ENCODE measurements at regions not wholly inside any gene's neighbourhood (a gene's known extent, or its start where the extent isn't known, plus 50 kb on each side); places are given as distances from the start of the nearest gene placed in this dataset.
"Not testable (repeated sequence)": the region's sequence is repeated elsewhere in the genome, so short reads cannot be mapped to it uniquely, and the experiment has no call there.

DNA sequence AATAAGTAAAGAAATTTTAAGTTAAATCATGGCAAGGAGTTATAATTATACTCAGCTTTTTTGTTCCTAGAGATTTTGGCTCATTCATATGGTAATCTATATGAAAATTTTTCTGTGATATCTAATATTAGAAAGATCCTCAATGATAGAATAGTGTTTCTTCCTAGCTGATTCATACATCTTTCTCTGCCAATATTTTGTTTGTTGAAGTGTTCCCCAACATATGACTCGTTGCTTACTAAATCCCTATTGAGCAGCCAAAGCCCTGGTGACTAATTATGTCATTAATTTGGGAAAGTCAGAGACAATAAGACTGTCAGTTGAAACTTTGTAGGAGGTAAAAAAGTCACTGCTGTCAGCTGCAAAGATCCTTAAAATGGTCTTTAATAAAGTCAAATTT lies 1348.5 kb upstream of the CDH18 start:
- DNase-seq; H3K4me3 ChIP-seq; H3K79me2 ChIP-seq (ENCODE audit: insufficient read depth); H3K27me3 ChIP-seq (replicated peaks; ENCODE audit: insufficient read depth); H3F3A ChIP-seq (ENCODE audit: insufficient read depth); H3K9me3 ChIP-seq (ENCODE audit: low read depth); H3K4me1 ChIP-seq (ENCODE audit: insufficient read depth); in situ Hi-C loops (cut with MboI); H3K27ac ChIP-seq; H3K9ac ChIP-seq; H3K36me3 ChIP-seq (ENCODE audit: low read depth); H2AFZ ChIP-seq; H3K9me2 ChIP-seq (ENCODE audit: insufficient read depth); H4K20me1 ChIP-seq (ENCODE audit: insufficient read depth); H3K4me2 ChIP-seq (ENCODE audit: unreplicated experiment): not testable (repeated sequence)
- 0% methylated on average over 1 of the region's 1 CpG for WGBS, 2 experiments (ENCODE audit: low coverage in 1 of 2, low lambda C conversion rate in 2 of 2, missing lambda C conversion rate in 2 of 2)

DNA sequence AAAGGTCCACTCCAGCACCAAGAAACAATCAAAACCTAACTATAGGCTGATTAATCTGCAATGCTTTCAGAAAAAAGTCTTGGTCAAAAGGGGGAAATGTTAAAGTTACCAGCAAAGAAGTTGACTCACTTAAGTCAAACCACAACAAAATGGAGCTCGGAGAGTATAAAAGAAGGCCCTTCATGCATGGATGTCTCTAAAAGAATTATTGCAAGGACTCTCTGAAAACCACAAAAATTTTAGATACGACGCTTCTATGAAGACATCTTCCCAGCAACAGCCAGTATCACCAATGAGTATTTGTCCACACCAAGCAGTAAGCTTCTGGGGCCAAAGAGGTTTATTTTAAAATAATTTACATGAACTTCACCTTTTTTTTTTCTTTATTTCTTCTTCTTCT lies 1327.4 kb upstream of the CDH18 start:
- H3K9ac ChIP-seq; H3K4me2 ChIP-seq (ENCODE audit: unreplicated experiment); H3K9me2 ChIP-seq (ENCODE audit: insufficient read depth); H3F3A ChIP-seq (ENCODE audit: insufficient read depth); H3K4me1 ChIP-seq (ENCODE audit: insufficient read depth); DNase-seq; H2AFZ ChIP-seq; H4K20me1 ChIP-seq (ENCODE audit: insufficient read depth); H3K4me3 ChIP-seq; H3K36me3 ChIP-seq (ENCODE audit: low read depth); H3K27ac ChIP-seq; H3K27me3 ChIP-seq (replicated peaks; ENCODE audit: insufficient read depth); H3K79me2 ChIP-seq (ENCODE audit: insufficient read depth); in situ Hi-C loops (cut with MboI); H3K9me3 ChIP-seq (ENCODE audit: low read depth): not testable (repeated sequence)
- WGBS, 2 experiments (ENCODE audit: low coverage in 1 of 2, low lambda C conversion rate in 2 of 2, missing lambda C conversion rate in 2 of 2): 35 to 50% methylated on average over 3 of the region's 3 CpGs

DNA sequence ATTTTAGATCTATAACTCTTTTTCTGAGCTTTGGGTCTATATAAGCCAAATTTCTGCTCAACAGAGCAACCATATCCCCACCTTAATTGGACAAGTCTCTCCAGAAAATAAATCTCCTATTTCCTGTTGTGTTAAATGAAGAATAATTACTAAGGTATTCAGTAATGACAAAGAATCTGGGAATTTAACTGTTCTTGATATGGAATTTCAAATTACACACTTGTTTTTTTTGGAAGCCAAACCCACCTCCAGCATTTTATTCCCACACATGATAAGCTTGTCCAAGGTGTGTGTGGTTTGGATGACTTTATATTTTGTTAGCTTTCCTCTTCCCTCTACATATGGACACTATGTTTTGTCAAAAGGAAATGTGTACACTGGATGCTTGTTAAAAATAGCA lies 1313.2 kb upstream of the CDH18 start:
- H3K4me1 ChIP-seq (ENCODE audit: insufficient read depth); H3K4me3 ChIP-seq; H3F3A ChIP-seq (ENCODE audit: insufficient read depth); H3K9me2 ChIP-seq (ENCODE audit: insufficient read depth); DNase-seq; H2AFZ ChIP-seq; H3K9me3 ChIP-seq (ENCODE audit: low read depth); H3K4me2 ChIP-seq (ENCODE audit: unreplicated experiment); H3K79me2 ChIP-seq (ENCODE audit: insufficient read depth); H3K27ac ChIP-seq; in situ Hi-C loops (cut with MboI); H3K36me3 ChIP-seq (ENCODE audit: low read depth); H3K9ac ChIP-seq; H4K20me1 ChIP-seq (ENCODE audit: insufficient read depth); H3K27me3 ChIP-seq (replicated peaks; ENCODE audit: insufficient read depth): not testable (repeated sequence)

DNA sequence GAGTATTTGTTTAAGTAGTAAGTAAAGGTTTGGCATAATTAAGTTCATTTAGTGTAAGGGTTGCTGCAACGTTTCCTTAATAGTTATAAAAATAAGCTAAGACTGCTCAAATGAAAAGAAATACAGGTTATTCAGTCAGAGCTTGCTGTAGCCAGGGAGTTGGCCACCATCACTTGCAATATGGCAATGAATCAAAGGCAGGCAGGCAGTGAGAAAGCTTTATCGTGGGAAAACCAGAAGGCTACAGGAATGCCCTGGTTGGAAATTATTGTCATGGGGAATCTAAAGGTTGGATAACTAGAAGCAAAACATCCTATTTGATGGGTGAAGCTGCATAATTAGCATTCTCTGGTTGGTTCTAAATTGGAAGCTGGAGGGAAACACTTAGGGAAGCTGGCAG lies 1286.4 kb upstream of the CDH18 start:
- H3F3A ChIP-seq (ENCODE audit: insufficient read depth); H2AFZ ChIP-seq; H4K20me1 ChIP-seq (ENCODE audit: insufficient read depth); H3K27ac ChIP-seq; H3K4me2 ChIP-seq (ENCODE audit: unreplicated experiment); H3K4me1 ChIP-seq (ENCODE audit: insufficient read depth); H3K79me2 ChIP-seq (ENCODE audit: insufficient read depth); in situ Hi-C loops (cut with MboI); H3K36me3 ChIP-seq (ENCODE audit: low read depth); H3K9me3 ChIP-seq (ENCODE audit: low read depth); DNase-seq; H3K9ac ChIP-seq; H3K9me2 ChIP-seq (ENCODE audit: insufficient read depth); H3K4me3 ChIP-seq; H3K27me3 ChIP-seq (replicated peaks; ENCODE audit: insufficient read depth): not testable (repeated sequence)
- 20% methylated on average over 2 of the region's 2 CpGs for WGBS, 2 experiments (ENCODE audit: low coverage in 1 of 2, low lambda C conversion rate in 2 of 2, missing lambda C conversion rate in 2 of 2)

DNA sequence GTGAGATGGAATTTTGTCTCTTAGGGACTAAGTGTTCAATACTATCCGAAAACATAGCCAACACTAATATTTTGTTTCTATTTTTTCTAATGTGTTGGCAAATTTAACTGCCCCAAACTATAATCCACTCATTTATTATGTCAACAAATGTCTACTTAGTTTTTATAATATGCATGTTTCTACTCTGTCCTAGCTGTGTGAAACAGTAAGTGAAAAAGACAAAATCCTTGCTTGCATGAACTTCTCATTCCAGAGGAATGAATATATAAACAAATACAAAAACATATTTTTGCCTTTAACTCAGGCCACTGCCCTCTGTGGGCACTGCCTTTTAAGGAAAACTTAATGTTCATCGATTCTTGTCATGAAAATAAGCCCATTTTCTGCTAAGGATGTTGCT lies 1275.4 kb upstream of the CDH18 start:
- no peaks in the 10 kb centered on the region for H3K4me1 ChIP-seq (ENCODE audit: insufficient read depth)
- no peak overlapping the region for H3K27ac ChIP-seq
- in situ Hi-C loops (cut with MboI): no loop called here
- no peaks in the 10 kb centered on the region for H3K36me3 ChIP-seq (ENCODE audit: low read depth)
- no peak overlapping the region for H3K4me2 ChIP-seq (ENCODE audit: unreplicated experiment)
- H3K79me2 ChIP-seq (ENCODE audit: insufficient read depth): no peaks in the 10 kb centered on the region
- no peaks in the 10 kb centered on the region for H4K20me1 ChIP-seq (ENCODE audit: insufficient read depth)
- H3K4me3 ChIP-seq: no peak overlapping the region
- H3K9ac ChIP-seq: no peak overlapping the region
- no peak for DNase-seq
- H3F3A ChIP-seq (ENCODE audit: insufficient read depth): no peaks in the 10 kb centered on the region
- H3K27me3 ChIP-seq (replicated peaks; ENCODE audit: insufficient read depth): no peaks in the 10 kb centered on the region
- 14 to 19% methylated on average over 2 of the region's 2 CpGs for WGBS, 2 experiments (ENCODE audit: low coverage in 1 of 2, low lambda C conversion rate in 2 of 2, missing lambda C conversion rate in 2 of 2)
- H2AFZ ChIP-seq: no peak overlapping the region
- no peaks in the 10 kb centered on the region for H3K9me3 ChIP-seq (ENCODE audit: low read depth)
- TF ChIP-seq EZH2 (IDR thresholded peaks at IDR 0.05; ENCODE audit: insufficient read depth, poor library complexity, severe bottlenecking) (no peak), EZH2phosphoT487 (IDR thresholded peaks at IDR 0.05; ENCODE audit: insufficient read depth, low read depth) (no peak)
- no peaks in the 10 kb centered on the region for H3K9me2 ChIP-seq (ENCODE audit: insufficient read depth)
